Stromal cell of bone marrow (primary cell): ENCODE measurements at regions not wholly inside any gene's neighbourhood (a gene's known extent, or its start where the extent isn't known, plus 50 kb on each side); places are given as distances from the start of the nearest gene placed in this dataset.
"Not testable (repeated sequence)": the region's sequence is repeated elsewhere in the genome, so short reads cannot be mapped to it uniquely, and the experiment has no call there.

Source experiments
- DNase-seq: peaks from one replicate; pipeline ENCODE4 v3.0.0-alpha.2; 2012; ENCODE audit warnings: low read depth

GRCh38 chr10:57689596-57690297, 577.9 kb downstream of the IPMK start:
- DNase-seq = no peak

GRCh38 chr10:57679916-57680315, 587.8 kb downstream of the IPMK start:
- no peak for DNase-seq

GRCh38 chr10:57675125-57675524, 592.6 kb downstream of the IPMK start:
- no peak for DNase-seq

GRCh38 chr10:57673446-57673960, 594.2 kb downstream of the IPMK start:
- no peak for DNase-seq

GRCh38 chr10:57664815-57665214, 602.9 kb downstream of the IPMK start:
- DNase-seq = no peak

GRCh38 chr10:57663401-57663800, 604.3 kb downstream of the IPMK start:
- DNase-seq = no peak

- DNase-seq = no peak
Observed at GRCh38 chr10:57661206-57661605, 606.5 kb downstream of the IPMK start.

- DNase-seq = peak; percentile 11
Observed at GRCh38 chr10:57657164-57657765, 610.4 kb downstream of the IPMK start.

- no peak for DNase-seq
Observed at GRCh38 chr10:57654856-57655255, 612.8 kb downstream of the IPMK start.

- DNase-seq = not testable (repeated sequence)
Observed at GRCh38 chr10:57645108-57645507, 622.6 kb downstream of the IPMK start.

GRCh38 chr10:57638411-57638810, 629.3 kb downstream of the IPMK start:
- no peak for DNase-seq

- no peak for DNase-seq
Observed at GRCh38 chr10:57628592-57629284, 639.0 kb downstream of the IPMK start.

- no peak for DNase-seq
Observed at GRCh38 chr10:57627642-57628178, 640.0 kb downstream of the IPMK start.

GRCh38 chr10:57624856-57625592, 642.7 kb downstream of the IPMK start:
- no peak for DNase-seq

GRCh38 chr10:57624066-57624465, 643.6 kb downstream of the IPMK start:
- DNase-seq = no peak

GRCh38 chr10:57621466-57621865, 646.2 kb downstream of the IPMK start:
- DNase-seq = no peak

- no peak for DNase-seq
Observed at GRCh38 chr10:57605948-57606485, 661.7 kb downstream of the IPMK start.

- no peak for DNase-seq
Observed at GRCh38 chr10:57599440-57599839, 668.3 kb downstream of the IPMK start.

GRCh38 chr10:57593983-57594573, 673.6 kb downstream of the IPMK start:
- no peak for DNase-seq

- peak; percentile 13 for DNase-seq
Observed at GRCh38 chr10:57579926-57580325, 687.8 kb downstream of the IPMK start.

- DNase-seq = no peak
Observed at GRCh38 chr10:57562211-57562610, 705.5 kb downstream of the IPMK start.
